ENCODE measurements at regions not wholly inside any gene's neighbourhood (a gene's known extent, or its start where the extent isn't known, plus 50 kb on each side); places are given as distances from the start of the nearest gene placed in this dataset.

DNA sequence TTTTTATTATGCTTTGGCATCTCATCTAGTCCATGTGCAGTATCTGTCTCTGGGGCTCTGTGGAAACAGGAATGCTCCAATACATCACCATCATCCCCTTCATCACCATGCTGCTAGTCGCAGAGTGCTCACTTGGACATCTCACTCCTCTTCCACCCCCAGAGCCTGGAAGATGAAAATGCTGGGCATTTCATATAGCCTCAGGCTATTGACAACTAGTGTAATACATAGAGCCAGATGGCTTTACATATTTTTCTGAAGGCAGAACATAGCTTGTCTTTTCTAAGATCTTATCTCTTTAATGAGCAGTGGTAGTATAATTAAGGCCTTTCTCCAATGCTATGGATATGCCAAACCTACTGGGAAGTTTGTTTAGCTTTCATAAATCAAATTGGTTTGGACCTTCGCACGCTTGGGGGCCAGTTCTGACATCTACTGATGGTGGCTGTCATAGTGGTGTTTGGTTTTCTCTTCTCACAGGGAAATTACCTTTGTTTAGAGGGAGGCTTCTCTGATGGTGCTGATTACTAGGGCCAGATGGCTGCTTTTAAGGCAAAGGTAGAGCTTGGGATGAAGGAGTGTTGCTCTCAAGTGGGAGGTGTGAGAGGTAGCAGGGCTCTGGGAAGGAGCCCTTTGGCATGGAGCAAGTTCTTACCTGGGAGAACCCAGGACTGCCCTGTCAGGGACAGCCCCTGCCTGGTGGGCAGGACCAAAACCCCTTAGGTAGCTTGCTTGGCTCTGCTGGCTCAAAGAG is 63.1 kb upstream of the CXCL14 start:
- Mint-ChIP-seq H3K4me1 (no peaks in the 10 kb centered on the region), H3K27ac (no peak overlapping the region), H3K4me3 (no peak overlapping the region), H3K27me3 (peaks cover 12% of the 10 kb centered on the region), H3K9me3 (no peaks in the 10 kb centered on the region), H3K36me3 (no peaks in the 10 kb centered on the region)
- ATAC-seq (ENCODE audit: low read depth) (no peak), DNase-seq (no peak)
- POLR2A ChIA-PET = no interaction called here

DNA sequence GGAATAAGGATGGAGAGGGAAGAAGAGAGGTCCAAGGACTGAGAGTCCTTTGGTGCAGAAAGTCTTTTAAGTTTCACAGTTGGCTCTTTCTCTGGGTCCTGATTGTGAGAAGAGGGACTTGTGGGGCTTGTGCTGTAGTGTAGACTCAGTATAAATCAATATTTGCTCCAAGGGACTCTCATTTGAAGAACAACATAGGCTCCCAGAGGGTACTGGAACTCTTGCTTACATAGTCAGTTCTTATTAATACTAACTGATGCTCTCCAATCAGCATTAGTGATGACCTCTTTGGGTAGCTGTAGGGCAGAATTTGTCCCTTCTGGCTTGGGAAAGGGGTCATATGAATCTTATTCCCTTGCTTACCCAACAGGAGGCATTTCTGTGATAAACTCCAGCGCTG is 62.5 kb upstream of the CXCL14 start:
- Mint-ChIP-seq H3K27me3 (peaks cover 12% of the 10 kb centered on the region), H3K27ac (no peak overlapping the region), H3K36me3 (no peaks in the 10 kb centered on the region), H3K4me3 (no peak overlapping the region), H3K4me1 (no peaks in the 10 kb centered on the region), H3K9me3 (no peaks in the 10 kb centered on the region)
- POLR2A ChIA-PET = no interaction called here
- ATAC-seq (ENCODE audit: low read depth) = no peak
- DNase-seq = no peak

DNA sequence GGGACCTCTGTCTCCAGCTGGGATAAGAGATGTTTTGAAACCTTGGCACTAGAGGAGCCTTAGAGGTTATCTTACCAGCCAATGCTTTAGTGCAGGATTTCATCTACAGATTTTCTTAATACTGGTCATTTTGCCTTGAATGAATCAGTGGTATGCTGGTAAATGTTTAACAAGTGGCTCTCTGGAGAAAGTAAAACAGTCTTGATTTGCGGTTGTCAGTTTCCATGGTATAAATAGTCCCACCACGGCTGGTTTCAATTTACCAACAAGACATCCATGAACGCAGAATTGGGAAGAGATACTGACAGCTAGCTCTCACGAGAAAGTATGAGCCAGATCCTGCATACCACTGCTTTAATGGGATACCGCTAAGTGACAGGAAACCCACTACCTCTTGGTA is 56.7 kb upstream of the CXCL14 start:
- Mint-ChIP-seq H3K36me3 (no peaks in the 10 kb centered on the region), H3K4me1 (no peaks in the 10 kb centered on the region), H3K9me3 (no peaks in the 10 kb centered on the region), H3K27ac (no peak overlapping the region), H3K27me3 (peaks cover 9% of the 10 kb centered on the region), H3K4me3 (no peak overlapping the region)
- ATAC-seq (ENCODE audit: low read depth) = no peak
- no peak for DNase-seq
- POLR2A ChIA-PET = no interaction called here

DNA sequence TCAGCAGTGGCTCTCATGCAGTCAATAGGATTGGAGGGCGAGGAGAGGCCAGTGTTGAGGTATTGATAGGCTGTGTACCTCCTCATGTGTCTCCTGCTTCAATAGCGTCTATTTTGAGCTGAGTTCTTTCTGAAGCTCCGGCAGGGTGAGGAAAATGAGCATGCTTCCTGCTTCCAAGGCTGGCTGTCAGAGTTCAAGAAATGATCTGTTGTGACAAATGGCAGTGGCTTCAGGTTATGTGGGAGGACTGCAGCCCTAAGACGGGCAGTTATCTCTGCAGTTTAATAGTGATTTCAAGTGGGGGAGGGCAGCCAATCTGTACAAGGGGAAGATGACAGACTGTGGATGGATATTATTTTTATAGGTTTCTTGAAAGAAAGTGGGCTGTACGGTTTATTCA is 54.0 kb upstream of the CXCL14 start:
- Mint-ChIP-seq H3K4me1 (no peaks in the 10 kb centered on the region), H3K9me3 (no peaks in the 10 kb centered on the region), H3K27me3 (peaks cover 4% of the 10 kb centered on the region), H3K36me3 (no peaks in the 10 kb centered on the region), H3K27ac (no peak overlapping the region), H3K4me3 (no peak overlapping the region)
- POLR2A ChIA-PET = no interaction called here
- DNase-seq (no peak), ATAC-seq (ENCODE audit: low read depth) (no peak)

DNA sequence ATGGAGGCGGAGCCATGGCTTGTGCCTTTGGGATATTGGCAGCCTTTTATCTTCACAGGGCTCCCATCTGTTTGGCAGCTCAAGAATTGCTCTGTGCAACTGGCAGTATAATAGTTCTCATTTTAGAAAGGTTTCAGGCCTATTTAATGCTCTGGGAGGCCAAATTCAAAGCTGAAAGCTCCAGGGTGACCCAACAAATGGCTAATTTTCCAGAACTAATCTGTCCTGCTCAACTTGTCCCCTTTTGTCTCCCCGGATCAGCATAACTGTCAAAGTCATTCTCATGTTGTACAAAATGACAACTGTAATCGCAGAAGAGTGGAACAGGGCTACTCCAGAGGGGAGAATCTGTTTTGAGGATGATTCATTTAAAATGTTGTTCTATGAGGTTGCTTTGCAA is 52.6 kb upstream of the CXCL14 start:
- no peaks in the 10 kb centered on the region for H3K36me3 Mint-ChIP-seq
- no peaks in the 10 kb centered on the region for H3K4me1 Mint-ChIP-seq
- no peaks in the 10 kb centered on the region for H3K9me3 Mint-ChIP-seq
- H3K27me3 Mint-ChIP-seq = no peaks in the 10 kb centered on the region
- ATAC-seq (ENCODE audit: low read depth) = no peak
- H3K4me3 Mint-ChIP-seq = no peak overlapping the region
- H3K27ac Mint-ChIP-seq = no peak overlapping the region
- POLR2A ChIA-PET = no interaction called here
- no peak for DNase-seq

DNA sequence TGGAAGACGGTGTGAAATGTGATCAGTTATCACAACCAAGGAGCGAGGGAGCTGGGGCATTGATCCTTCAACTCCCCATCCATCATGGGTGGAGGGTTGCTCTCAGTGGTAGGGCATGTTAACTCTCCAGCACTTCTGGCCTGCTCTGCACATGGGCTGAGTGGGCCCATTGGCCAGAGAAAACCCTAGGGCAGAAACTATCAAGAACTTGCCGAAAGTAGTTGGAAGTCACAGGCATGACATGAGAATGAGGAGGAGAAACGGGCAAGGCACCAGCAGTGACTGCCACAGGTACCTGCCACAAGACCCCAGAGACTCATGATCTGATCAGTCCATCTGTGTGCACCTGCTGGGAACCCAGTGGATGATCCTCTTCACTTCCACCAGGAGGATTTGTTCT is 50.9 kb upstream of the CXCL14 start:
- H3K9me3 Mint-ChIP-seq = no peaks in the 10 kb centered on the region
- POLR2A ChIA-PET = no interaction called here
- no peak overlapping the region for H3K27ac Mint-ChIP-seq

DNA sequence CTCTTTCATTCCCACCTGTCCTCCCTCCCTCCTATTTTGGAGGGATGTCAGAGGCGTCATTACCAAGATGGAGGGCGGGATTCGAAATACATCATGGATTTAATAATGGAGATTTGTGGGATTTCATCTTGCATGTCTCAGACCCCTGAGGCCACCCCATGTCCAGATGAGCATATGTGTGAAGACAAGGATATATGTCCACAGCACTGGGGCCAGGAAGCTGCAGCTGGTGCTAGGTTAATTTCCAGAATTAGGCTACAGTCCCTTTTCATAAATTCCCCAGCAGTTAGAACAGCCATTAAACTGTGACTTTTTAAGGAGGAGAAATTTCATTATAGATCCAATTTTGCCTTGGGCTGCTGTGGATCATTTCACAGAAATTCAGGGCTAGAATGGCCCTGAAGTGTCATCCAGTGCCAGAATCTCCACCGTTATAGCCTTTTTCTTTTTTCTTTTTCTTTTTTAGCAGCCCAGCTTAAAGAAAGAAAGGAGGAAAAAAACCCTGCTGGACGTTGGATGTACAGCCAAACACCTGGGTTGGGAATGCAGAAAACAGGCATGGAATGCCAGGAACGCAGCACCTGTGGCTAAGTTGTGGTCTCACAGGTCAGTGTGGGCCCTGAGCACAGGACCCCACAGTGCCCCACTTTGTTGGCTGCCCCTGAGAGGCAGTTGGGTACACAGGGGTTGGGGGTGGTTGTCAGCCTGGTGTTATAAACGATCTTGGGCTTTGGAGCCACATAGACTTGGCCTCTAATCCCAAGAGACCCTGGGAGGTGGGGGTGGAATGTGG is 50.2 kb upstream of the CXCL14 start:
- H3K36me3 Mint-ChIP-seq = no peaks in the 10 kb centered on the region
- H3K4me3 Mint-ChIP-seq = no peak overlapping the region
- no peaks in the 10 kb centered on the region for H3K27me3 Mint-ChIP-seq
- no peak overlapping the region for H3K27ac Mint-ChIP-seq
- DNase-seq (no peak), ATAC-seq (ENCODE audit: low read depth) (no peak)
- no peaks in the 10 kb centered on the region for H3K4me1 Mint-ChIP-seq
- no peaks in the 10 kb centered on the region for H3K9me3 Mint-ChIP-seq
- POLR2A ChIA-PET = no interaction called here

More for the DNA sequence above, 50.9 kb upstream of the CXCL14 start:
- Mint-ChIP-seq H3K4me1 (no peaks in the 10 kb centered on the region), H3K36me3 (no peaks in the 10 kb centered on the region), H3K4me3 (no peak overlapping the region), H3K27me3 (no peaks in the 10 kb centered on the region)
- ATAC-seq (ENCODE audit: low read depth) (no peak), DNase-seq (no peak)

All from activated naive CD8-positive, alpha-beta T cell treated with anti-CD3 and anti-CD28 coated beads, Interleukin-2, amount 10 ng/mL, durations not matched to agents 7 days and 5 days (primary cell).